Astrocyte (in vitro differentiated cells and primary cell): ENCODE measurements at regions not wholly inside any gene's neighbourhood (a gene's known extent, or its start where the extent isn't known, plus 50 kb on each side); places are given as distances from the start of the nearest gene placed in this dataset.

Source experiments
- EZH2 ChIP-seq: IDR thresholded peaks from 2 replicates; pipeline ENCODE4 v1.6.1; 2012; ENCODE audit warnings: mild to moderate bottlenecking, low read length, inconsistent platforms; ENCODE audit not compliant: insufficient read depth
- TF ChIP-seq, protein P1 (sequence below): IDR thresholded peaks from 2 replicates; pipeline ENCODE4 v1.5.1; 2011; ENCODE audit warnings: low read depth, mild to moderate bottlenecking, inconsistent platforms, low read length, moderate library complexity; ENCODE audit not compliant: insufficient read depth

DNA sequence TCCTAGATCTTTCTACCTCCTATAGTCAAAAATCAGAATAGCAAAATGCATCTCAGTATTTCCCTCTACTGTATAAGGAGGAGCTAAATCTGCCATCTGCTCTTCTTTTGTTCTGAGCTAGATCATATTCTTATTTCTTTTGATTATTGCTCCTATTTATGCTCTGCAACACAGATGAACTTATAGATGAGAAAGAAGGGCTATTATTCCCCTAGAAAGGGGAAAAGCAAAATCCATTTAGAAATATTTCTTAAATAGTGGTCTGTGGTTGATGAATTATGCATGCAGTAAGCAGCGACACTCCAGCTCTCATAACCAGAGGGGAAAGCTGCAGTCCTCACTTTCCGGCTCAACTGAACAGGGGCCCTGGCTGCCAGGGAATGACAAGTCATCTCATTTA is 207.3 kb upstream of the SORCS1 start:
- TF ChIP-seq, protein P1, sequence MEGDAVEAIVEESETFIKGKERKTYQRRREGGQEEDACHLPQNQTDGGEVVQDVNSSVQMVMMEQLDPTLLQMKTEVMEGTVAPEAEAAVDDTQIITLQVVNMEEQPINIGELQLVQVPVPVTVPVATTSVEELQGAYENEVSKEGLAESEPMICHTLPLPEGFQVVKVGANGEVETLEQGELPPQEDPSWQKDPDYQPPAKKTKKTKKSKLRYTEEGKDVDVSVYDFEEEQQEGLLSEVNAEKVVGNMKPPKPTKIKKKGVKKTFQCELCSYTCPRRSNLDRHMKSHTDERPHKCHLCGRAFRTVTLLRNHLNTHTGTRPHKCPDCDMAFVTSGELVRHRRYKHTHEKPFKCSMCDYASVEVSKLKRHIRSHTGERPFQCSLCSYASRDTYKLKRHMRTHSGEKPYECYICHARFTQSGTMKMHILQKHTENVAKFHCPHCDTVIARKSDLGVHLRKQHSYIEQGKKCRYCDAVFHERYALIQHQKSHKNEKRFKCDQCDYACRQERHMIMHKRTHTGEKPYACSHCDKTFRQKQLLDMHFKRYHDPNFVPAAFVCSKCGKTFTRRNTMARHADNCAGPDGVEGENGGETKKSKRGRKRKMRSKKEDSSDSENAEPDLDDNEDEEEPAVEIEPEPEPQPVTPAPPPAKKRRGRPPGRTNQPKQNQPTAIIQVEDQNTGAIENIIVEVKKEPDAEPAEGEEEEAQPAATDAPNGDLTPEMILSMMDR, result no peak
- no peak for TF ChIP-seq EZH2
